ENCODE measurements at regions not wholly inside any gene's neighbourhood (a gene's known extent, or its start where the extent isn't known, plus 50 kb on each side); places are given as distances from the start of the nearest gene placed in this dataset.

- intact Hi-C loops (cut with DNase I): loop anchor here in 1 of 2 donors (5.0 kb wide), 1 partner anchor 450 kb away; no protein-coding TSS in a partner anchor
- Histone ChIP-seq H3K27me3 (ENCODE audit: insufficient read depth in 3 of 3, low read length in 2 of 3) (no peaks in the 10 kb centered on the region), H3K4me3 (no peak overlapping the region), H3K9me3 (no peaks in the 10 kb centered on the region), H3K36me3 (ENCODE audit: insufficient read depth in 1 of 2, low read depth in 1 of 2) (no peaks in the 10 kb centered on the region), H3K4me1 (no peaks in the 10 kb centered on the region), H3K27ac (no peak overlapping the region)
- ATAC-seq (no peak), DNase-seq (no peak)
- WGBS, 3 donors: 75 to 81% (median 80%) methylated on average over 7 of the region's 7 CpGs
- TF ChIP-seq, protein P1, sequence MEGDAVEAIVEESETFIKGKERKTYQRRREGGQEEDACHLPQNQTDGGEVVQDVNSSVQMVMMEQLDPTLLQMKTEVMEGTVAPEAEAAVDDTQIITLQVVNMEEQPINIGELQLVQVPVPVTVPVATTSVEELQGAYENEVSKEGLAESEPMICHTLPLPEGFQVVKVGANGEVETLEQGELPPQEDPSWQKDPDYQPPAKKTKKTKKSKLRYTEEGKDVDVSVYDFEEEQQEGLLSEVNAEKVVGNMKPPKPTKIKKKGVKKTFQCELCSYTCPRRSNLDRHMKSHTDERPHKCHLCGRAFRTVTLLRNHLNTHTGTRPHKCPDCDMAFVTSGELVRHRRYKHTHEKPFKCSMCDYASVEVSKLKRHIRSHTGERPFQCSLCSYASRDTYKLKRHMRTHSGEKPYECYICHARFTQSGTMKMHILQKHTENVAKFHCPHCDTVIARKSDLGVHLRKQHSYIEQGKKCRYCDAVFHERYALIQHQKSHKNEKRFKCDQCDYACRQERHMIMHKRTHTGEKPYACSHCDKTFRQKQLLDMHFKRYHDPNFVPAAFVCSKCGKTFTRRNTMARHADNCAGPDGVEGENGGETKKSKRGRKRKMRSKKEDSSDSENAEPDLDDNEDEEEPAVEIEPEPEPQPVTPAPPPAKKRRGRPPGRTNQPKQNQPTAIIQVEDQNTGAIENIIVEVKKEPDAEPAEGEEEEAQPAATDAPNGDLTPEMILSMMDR (IDR thresholded peaks at IDR 0.05): no peak
Measured at GRCh38 chr2:128791985-128792320, 473.3 kb upstream of the HS6ST1 start.

DNA sequence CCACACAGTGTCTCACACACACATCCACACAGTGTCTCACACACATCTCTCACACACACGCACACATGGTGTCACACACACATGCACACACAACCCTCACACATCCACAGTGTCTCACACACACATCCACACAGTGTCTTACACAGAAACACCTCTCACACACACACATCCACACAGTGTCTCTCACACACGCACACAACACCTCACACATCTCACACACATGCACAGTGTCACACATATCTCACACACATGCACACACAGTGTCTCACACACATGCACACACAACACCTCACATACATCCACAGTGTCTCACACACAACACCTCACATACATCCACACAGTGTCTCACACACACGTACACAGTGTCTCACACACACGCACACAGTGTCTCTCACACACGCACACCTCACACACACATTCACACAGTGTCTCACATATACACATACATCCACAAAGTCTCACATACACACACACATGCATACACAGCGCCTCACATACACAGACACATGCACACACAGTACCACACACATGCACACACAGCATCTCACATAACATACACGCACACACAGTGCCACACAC, 473.9 kb upstream of the HS6ST1 start:
- DNase-seq: no peak
- WGBS, 3 donors: 91 to 96% (median 94%) methylated on average over 7 of the region's 7 CpGs
- TF ChIP-seq, protein P1 (IDR thresholded peaks at IDR 0.05): no peak

DNA sequence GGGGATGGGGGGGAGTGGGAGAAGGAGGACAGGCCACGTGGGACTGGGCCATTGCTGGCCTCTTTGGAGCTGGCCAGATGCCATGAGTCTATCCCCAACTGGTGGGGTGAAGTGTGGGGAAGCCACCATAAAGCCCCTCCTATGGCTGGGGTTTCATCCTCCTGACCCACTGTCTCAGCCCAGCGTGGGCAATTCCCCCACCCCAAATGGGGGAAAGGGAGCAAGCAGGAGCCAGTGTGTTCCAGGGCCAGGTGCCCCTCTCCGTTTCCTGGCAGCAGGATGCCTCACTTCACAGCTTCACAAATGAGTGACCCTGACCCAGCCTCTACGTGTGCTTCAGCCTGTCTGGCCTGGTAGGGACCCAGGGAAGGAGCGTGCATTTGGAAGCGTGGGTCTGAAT, 474.7 kb upstream of the HS6ST1 start:
- H3K36me3 ChIP-seq (ENCODE audit: insufficient read depth in 1 of 2, low read depth in 1 of 2): no peaks in the 10 kb centered on the region
- 59 to 68% (median 65%) methylated on average over 6 of the region's 6 CpGs for WGBS, 3 donors
- H3K4me1 ChIP-seq: peaks cover 8% of the 10 kb centered on the region
- no peaks in the 10 kb centered on the region for H3K27me3 ChIP-seq (ENCODE audit: insufficient read depth in 3 of 3, low read length in 2 of 3)
- TF ChIP-seq, protein P1 (IDR thresholded peaks at IDR 0.05): no peak
- no peak overlapping the region for H3K4me3 ChIP-seq
- no peak overlapping the region for H3K27ac ChIP-seq
- no peaks in the 10 kb centered on the region for H3K9me3 ChIP-seq
- ATAC-seq (no peak), DNase-seq (no peak)
- intact Hi-C loops (cut with DNase I): loop anchor here in 1 of 2 donors (5.0 kb wide), 1 partner anchor 449 kb away; no protein-coding TSS in a partner anchor

More for the DNA sequence above, 473.9 kb upstream of the HS6ST1 start:
- Histone ChIP-seq H3K36me3 (ENCODE audit: insufficient read depth in 1 of 2, low read depth in 1 of 2) (no peaks in the 10 kb centered on the region), H3K27me3 (ENCODE audit: insufficient read depth in 3 of 3, low read length in 2 of 3) (no peaks in the 10 kb centered on the region), H3K9me3 (no peaks in the 10 kb centered on the region), H3K27ac (no peak overlapping the region), H3K4me3 (no peak overlapping the region), H3K4me1 (no peaks in the 10 kb centered on the region)
- intact Hi-C loops (cut with DNase I): loop anchor here in 1 of 2 donors (5.0 kb wide), 1 partner anchor 450 kb away; no protein-coding TSS in a partner anchor
- ATAC-seq: no peak

DNA sequence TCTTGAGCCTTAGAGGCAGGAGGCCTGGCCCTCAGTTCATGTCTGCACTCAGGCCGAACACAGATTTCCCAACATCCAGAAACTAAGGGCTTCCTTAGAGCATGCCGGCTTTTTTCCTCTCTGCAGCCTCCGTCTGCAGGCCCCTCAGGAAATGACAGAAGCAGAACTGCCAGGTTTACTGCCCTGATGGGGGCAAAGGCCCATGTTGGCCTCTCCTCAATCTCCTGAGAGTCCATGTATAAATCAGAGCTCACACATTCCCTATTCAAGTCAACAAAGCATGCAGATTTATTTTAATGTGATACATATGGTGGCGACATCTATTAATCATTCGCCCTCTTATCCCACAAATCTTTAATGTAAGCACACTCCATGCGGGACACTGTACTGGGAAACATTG, 475.6 kb upstream of the HS6ST1 start:
- DNase-seq (no peak), ATAC-seq (no peak)
- Histone ChIP-seq H3K4me1 (peaks cover 13% of the 10 kb centered on the region), H3K4me3 (no peak overlapping the region), H3K27ac (no peak overlapping the region), H3K27me3 (ENCODE audit: insufficient read depth in 3 of 3, low read length in 2 of 3) (no peaks in the 10 kb centered on the region), H3K36me3 (ENCODE audit: insufficient read depth in 1 of 2, low read depth in 1 of 2) (no peaks in the 10 kb centered on the region), H3K9me3 (no peaks in the 10 kb centered on the region)
- TF ChIP-seq, protein P1 (IDR thresholded peaks at IDR 0.05): no peak
- 86% methylated on average over 6 of the region's 6 CpGs for WGBS, 3 donors
- intact Hi-C loops (cut with DNase I): loop anchor here in 1 of 2 donors (5.0 kb wide), 1 partner anchor 448 kb away; no protein-coding TSS in a partner anchor

DNA sequence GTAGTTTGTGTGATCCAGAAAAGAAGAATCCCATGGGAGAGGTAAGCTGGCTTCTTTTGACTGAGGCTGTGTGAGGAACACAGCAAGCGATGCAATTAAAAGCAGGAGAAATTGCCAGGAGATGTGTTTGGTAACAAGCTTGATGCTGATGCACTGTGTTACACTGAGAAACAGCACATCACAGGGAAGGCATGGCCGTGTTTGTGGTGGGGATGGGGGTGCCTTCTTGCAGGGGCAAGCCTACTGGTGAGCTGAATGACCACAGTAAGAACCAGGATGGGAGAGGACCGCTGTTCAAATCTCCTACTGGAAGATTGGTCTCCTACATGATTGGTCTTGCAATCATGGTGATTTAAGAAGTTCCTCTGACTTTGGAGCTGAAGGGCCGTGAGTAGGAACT, 477.7 kb upstream of the HS6ST1 start:
- Histone ChIP-seq H3K4me3 (no peak overlapping the region), H3K9me3 (no peaks in the 10 kb centered on the region), H3K36me3 (ENCODE audit: insufficient read depth in 1 of 2, low read depth in 1 of 2) (no peaks in the 10 kb centered on the region), H3K27me3 (ENCODE audit: insufficient read depth in 3 of 3, low read length in 2 of 3) (no peaks in the 10 kb centered on the region), H3K27ac (no peak overlapping the region), H3K4me1 (peaks cover 16% of the 10 kb centered on the region)
- intact Hi-C loops (cut with DNase I): no loop called here
- ATAC-seq (no peak), DNase-seq (no peak)
- TF ChIP-seq, protein P1 (IDR thresholded peaks at IDR 0.05): no peak
- 53 to 73% (median 60%) methylated on average over 4 of the region's 4 CpGs for WGBS, 3 donors

All from psoas muscle (tissue), 7 donors.